GM18868 (cell line): ENCODE measurements at regions not wholly inside any gene's neighbourhood (a gene's known extent, or its start where the extent isn't known, plus 50 kb on each side); places are given as distances from the start of the nearest gene placed in this dataset.
"Not testable (repeated sequence)": the region's sequence is repeated elsewhere in the genome, so short reads cannot be mapped to it uniquely, and the experiment has no call there.

ENCODE experiments used
- ATAC-seq: cut with Tn5 transposase; IDR thresholded peaks from one replicate; pipeline ENCODE4 v1.9.1; 2021; ENCODE audit warnings: mild to moderate bottlenecking, moderate library complexity; ENCODE audit not compliant: unreplicated experiment

- no peak for ATAC-seq
Measured at GRCh38 chr6:121901432-121901831, 466.0 kb downstream of the GJA1 start.

DNA sequence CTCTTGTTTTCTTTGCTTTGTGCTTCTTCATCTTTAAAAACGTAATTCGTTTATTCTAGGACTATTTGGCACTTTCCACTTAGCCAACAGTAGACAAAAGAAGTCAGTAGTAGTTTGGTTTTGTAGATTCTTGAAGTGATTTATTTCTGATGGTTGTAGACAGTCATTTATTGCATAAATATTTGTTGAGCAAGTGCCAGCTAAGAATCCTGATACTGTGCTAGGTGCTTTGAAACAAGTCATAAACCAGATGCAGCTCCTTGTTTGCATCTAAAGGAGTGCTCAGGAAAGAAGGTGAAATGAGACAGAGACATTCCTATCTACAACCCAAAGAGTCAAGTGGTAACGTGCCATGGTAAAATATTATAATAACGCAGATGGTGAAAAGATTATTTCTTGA, 469.1 kb downstream of the GJA1 start:
- no peak for ATAC-seq

DNA sequence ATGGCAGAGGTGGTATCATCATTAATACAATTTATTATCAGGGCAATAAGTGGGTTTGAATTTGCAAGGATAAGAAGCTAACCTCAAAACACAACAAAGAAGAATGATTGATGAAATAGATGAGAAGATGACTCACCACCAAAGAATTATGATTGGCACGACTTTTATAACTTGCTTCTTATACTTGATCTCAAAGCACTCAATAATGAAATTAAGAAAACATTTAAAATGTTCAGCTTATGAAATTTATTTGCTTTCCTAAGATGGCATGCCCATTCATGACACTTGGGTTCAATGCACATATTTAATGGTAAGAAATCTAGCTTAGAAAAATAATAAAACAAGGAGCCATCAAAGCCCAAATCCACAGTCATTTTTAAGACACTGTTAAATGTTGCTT, 477.5 kb downstream of the GJA1 start:
- ATAC-seq = no peak

DNA sequence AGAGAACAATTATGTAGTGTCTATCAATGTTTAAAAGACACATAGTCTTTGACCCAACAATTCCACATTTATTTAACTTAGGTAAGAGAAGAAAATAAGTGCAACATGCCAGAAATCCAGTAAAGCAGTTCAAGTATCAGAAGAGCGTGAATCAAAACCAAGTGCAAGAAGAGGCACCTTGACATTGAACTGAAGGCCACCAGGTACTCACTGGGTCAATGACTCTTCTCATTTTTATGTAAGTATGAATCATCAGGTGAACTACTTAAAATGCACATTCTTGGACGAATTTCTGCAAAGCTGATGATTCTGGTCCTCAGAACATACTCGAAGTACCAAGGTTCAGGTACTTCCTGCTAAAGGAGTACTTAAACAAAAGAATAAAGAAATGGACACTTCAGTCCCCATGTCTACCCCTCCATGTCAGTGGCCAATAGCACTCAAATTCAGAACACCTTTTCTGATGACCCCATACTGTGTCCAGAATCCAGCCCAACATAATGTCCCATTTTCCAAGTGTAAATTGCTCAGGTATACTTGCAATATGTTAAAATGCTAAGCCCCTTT, 481.9 kb downstream of the GJA1 start:
- ATAC-seq = no peak

GRCh38 chr6:121917834-121918559, 481.5 kb upstream of the HSF2 start:
- no peak for ATAC-seq

DNA sequence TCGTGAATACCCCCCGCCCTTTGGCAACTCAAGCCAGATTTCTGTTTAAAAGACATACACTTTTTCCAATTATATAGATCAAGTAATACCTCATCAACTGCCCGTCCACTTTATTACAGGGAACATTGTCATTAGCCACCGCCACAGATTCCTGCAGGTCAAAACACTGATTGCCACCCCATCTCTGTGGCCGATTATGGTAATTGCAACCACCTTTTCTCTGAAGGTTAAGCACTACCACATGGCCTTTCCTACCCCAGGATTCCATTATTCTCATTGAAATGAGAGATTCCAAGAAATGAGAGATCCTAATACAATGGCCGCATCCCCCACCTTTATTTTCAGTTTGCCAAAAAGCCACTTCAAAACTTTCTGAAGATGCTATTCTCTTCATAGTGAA, 478.8 kb upstream of the HSF2 start:
- ATAC-seq = no peak

DNA sequence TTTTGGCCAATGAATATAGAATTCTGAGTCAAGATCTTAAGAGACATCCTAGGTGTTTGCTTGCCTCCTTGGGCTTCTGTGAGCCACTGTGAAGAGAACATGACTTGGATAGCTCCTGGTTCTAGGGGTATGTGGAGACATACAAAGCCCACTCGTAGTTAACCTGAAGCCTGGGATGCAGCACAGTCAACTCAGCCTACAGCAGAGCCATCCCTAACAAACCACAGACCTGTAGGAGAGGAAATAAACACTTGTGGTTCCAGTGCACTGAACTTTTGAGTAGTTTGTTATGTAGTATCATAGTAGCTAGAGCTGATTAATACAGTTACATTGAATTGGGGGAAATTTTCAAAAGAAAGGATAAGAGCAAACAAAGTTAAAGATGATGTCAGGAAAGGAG, 474.4 kb upstream of the HSF2 start:
- no peak for ATAC-seq

GRCh38 chr6:121925534-121926255, 473.8 kb upstream of the HSF2 start:
- ATAC-seq = no peak

DNA sequence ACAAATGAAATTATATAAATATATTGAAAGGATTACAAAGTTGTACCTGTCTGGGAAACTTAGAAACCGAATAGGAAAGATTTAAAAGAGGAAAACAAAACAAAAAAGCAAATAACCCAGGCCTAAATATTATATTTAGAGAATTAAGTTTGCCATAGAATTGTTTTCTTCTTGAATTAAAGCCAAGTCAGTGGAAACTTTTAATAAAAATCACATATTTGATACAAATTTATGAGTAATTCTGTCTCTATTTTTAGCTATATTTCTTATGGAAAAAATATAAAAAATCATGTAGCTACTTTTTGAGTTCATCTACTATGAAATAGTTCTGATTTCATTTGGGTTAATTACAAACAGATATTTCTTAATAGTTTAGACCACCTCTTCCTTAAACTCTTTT, 470.2 kb upstream of the HSF2 start:
- ATAC-seq = no peak

DNA sequence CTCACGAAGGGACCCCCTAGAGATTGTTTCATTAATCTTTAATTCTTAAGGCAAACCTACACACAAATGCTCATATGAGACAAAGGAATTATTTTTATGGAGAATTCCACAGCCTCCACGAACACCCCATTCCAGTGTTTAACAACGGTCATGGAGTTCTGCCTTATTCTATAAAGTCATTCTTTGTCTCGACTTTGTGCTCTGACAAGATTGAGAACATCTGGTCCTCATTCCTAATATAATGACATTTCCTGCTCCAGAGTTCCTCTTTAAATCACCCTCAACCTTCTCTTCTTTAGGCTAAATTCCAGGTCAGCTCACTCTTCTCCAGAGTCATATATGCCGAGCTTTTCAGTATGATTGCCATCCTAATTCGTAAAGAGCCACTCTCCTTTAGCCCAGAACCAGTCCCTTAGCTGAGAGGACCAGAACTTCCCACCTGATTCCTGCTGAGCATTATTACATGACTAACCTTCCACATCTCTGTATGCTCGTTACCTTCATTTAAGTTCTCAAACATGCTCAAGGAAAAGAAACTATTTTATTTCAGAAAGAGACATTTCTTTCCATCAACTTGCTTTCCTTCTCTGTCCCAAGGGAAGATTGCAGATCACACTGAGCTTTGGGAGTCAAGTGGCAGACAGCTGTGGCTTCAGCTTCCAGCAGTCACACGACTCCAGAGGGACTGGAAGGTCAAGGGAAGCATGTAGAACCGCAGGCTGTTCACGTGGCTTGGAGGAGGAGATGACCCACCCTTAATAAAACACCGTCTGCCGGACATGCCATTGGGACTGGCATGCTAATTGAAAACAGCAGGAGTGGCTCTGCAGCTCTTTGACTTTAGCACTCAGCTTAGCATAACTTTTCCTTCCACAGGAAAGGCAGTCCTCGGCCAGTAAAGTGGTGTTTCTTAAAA, 467.1 kb upstream of the HSF2 start:
- ATAC-seq = no peak

- ATAC-seq = no peak
Measured at GRCh38 chr6:121934451-121934850, 465.0 kb upstream of the HSF2 start.

DNA sequence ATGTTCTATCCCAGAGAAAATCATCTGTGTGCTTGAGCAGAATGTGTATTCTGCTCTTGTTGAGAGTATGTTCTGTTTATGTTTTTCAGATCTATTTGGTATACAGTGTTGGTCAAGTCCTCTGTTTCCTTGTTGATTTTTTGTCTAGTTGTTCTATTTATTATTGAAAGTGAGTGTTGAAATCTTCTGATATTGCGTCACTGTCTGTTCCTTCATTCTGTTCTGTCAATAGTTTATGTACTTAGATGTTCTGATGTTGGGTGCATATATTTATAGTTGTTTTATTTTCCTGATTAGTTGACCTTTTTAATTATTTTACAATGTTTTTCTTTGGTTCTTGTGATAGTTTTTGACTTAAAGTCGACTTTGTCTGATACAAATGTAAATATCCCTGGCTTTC, 458.7 kb upstream of the HSF2 start:
- no peak for ATAC-seq

- ATAC-seq = no peak
Measured at GRCh38 chr6:121944354-121944753, 455.1 kb upstream of the HSF2 start.

GRCh38 chr6:121951123-121951522, 448.3 kb upstream of the HSF2 start:
- no peak for ATAC-seq

DNA sequence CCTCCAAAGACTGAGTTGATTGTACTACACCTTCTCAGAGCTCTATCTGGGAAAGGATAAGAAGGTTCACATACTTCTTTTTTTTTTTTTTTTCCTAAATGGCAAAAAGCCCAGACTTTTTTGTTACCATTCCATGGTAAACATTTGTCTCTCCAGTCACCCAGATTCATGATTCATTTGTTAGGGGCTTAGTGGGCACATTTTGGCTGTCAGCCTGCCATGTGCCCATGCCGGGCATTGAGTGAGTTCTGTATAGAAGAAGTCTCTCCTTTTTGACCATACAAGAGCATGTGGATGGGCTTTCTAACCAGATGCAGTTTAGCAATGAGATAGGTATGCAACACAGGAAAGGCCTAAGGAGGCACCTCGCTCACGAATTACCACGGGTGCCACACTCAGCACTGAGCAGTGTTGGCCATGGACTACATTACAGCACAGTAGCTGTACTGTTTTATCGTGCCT, 447.5 kb upstream of the HSF2 start:
- no peak for ATAC-seq

DNA sequence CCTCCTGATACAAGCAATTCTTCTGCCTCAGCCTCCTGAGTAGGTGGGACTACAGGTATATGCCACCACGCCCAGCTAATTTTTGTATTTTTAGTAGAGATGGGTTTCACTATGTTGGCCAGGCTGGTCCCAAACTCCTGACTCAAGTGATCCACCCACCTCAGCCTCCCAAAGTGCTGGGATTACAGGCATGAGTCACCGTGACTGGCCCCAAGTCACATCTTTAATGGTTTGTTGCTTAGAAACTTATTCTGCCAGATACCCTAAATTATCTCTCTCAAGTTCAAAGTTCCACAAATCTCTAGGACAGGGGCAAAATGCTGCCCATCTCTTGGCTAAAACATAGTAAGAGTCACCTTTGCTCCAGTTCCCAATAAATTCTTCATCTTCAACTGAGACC, 444.1 kb upstream of the HSF2 start:
- not testable (repeated sequence) for ATAC-seq

- ATAC-seq = no peak
Measured at GRCh38 chr6:121956782-121957181, 442.7 kb upstream of the HSF2 start.

GRCh38 chr6:121959501-121959900, 440.0 kb upstream of the HSF2 start:
- no peak for ATAC-seq

DNA sequence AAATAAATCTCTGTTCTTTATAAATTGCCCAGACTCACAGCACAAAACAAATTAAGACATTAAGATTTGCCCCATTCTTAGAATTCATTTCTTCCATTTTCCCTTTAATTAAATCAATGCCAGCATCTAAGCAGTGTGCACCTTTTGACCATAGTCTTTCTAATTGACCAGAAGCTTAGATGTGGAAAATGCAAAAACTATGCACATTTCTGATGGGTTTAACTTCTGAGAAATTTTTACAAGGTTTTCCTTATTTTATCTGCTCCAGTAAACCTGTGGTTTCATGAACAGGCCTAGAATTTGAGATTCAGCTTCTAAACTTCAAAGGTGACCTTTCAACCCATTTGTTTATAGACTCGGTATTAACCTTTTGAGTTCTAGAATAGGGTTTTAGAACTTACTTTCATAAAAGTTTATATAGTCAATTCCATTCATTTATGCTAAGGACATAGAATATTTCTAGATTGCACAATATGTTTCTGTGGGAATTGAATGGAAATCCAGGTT, 437.8 kb upstream of the HSF2 start:
- no peak for ATAC-seq

DNA sequence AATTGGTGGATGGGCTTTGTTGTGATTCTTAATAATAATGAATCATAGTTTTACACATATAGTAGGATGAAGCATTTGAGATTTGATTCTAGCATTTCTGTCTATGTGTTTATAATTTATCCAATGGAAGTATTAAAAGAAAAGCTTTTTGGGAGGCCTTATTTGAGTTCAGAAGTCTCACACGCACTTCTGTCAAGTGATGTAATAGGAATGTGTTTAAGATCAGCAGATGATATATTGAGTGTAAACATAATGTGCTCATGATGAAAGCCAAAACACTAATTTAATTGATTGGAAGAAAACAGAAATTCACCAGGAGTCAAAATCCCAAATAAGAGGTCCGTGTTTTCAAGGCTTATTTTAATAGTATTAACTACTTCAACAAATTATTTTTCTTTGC, 435.6 kb upstream of the HSF2 start:
- no peak for ATAC-seq

- no peak for ATAC-seq
Measured at GRCh38 chr6:121965739-121966138, 433.7 kb upstream of the HSF2 start.
